Lower lobe of right lung (tissue), 2 donors: ENCODE measurements at regions not wholly inside any gene's neighbourhood (a gene's known extent, or its start where the extent isn't known, plus 50 kb on each side); places are given as distances from the start of the nearest gene placed in this dataset.

Source experiments
- ATAC-seq, 2 donors: fragments of 200-7000 bp; cut with Tn5 transposase; one replicate each; pipeline ENCODE4 v1.9.1; 2020 to 2022; ENCODE audit warnings: mild to moderate bottlenecking in 2 of 2, moderate library complexity in 2 of 2
- DNase-seq: peaks from one replicate; pipeline ENCODE4 v3.0.0-alpha.2; 2020
- H3K27ac ChIP-seq: fragments of 200-600 bp; one replicate; pipeline ENCODE4 v1.8.0; 2022
- H3K27me3 ChIP-seq: fragments of 200-600 bp; one replicate; pipeline ENCODE4 v1.8.0; 2022; ENCODE audit warnings: low read depth
- H3K36me3 ChIP-seq: fragments of 200-600 bp; one replicate; pipeline ENCODE4 v1.8.0; 2022; ENCODE audit warnings: mild to moderate bottlenecking
- H3K4me1 ChIP-seq: fragments of 200-600 bp; one replicate; pipeline ENCODE4 v1.8.0; 2022
- H3K4me3 ChIP-seq: fragments of 200-600 bp; one replicate; pipeline ENCODE4 v1.8.0; 2022; ENCODE audit warnings: mild to moderate bottlenecking
- H3K9me3 ChIP-seq: fragments of 200-600 bp; one replicate; pipeline ENCODE4 v1.8.0; 2022
- intact Hi-C: fragments of 100-400 bp; cut with DNase I; formaldehyde crosslinking; loops from one replicate; pipeline ENCODE4 v1.11.0; 2022
- TF ChIP-seq, protein P1 (sequence below): fragments of 200-600 bp; IDR thresholded peaks from one replicate; pipeline ENCODE4 v1.8.0; 2022; ENCODE audit warnings: antibody characterized with exemption, mild to moderate bottlenecking
- donor health status: DM: no; HTN: yes; CAD: no; lungs with severe emphysema.

DNA sequence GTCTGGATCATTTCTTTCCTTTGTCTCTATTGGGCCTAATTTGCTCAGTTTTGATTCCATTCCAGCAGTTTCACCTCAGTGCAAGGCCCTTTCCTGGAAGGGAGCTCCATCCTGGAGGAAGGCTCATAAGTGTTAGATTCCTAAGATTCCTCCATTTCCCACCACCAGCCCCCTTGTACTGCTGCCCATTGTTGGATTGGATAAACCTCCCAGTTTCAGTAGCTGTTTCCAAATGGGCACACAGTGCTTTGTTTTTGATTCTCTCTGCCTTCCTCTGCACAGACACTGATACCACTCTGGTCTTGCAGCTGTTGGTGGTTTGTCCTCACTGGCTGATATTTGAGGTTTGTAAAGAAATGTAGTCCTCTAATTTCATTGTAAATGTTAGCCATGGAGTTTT, 158.9 kb downstream of the SLC15A5 start:
- Histone ChIP-seq H3K4me1 (no peaks in the 10 kb centered on the region), H3K27me3 (no peaks in the 10 kb centered on the region), H3K9me3 (no peaks in the 10 kb centered on the region), H3K4me3 (no peak overlapping the region), H3K27ac (no peak overlapping the region), H3K36me3 (no peaks in the 10 kb centered on the region)
- TF ChIP-seq, protein P1, sequence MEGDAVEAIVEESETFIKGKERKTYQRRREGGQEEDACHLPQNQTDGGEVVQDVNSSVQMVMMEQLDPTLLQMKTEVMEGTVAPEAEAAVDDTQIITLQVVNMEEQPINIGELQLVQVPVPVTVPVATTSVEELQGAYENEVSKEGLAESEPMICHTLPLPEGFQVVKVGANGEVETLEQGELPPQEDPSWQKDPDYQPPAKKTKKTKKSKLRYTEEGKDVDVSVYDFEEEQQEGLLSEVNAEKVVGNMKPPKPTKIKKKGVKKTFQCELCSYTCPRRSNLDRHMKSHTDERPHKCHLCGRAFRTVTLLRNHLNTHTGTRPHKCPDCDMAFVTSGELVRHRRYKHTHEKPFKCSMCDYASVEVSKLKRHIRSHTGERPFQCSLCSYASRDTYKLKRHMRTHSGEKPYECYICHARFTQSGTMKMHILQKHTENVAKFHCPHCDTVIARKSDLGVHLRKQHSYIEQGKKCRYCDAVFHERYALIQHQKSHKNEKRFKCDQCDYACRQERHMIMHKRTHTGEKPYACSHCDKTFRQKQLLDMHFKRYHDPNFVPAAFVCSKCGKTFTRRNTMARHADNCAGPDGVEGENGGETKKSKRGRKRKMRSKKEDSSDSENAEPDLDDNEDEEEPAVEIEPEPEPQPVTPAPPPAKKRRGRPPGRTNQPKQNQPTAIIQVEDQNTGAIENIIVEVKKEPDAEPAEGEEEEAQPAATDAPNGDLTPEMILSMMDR, result no peak
- ATAC-seq (no peak), DNase-seq (no peak)
- intact Hi-C loops, result no loop called here

DNA sequence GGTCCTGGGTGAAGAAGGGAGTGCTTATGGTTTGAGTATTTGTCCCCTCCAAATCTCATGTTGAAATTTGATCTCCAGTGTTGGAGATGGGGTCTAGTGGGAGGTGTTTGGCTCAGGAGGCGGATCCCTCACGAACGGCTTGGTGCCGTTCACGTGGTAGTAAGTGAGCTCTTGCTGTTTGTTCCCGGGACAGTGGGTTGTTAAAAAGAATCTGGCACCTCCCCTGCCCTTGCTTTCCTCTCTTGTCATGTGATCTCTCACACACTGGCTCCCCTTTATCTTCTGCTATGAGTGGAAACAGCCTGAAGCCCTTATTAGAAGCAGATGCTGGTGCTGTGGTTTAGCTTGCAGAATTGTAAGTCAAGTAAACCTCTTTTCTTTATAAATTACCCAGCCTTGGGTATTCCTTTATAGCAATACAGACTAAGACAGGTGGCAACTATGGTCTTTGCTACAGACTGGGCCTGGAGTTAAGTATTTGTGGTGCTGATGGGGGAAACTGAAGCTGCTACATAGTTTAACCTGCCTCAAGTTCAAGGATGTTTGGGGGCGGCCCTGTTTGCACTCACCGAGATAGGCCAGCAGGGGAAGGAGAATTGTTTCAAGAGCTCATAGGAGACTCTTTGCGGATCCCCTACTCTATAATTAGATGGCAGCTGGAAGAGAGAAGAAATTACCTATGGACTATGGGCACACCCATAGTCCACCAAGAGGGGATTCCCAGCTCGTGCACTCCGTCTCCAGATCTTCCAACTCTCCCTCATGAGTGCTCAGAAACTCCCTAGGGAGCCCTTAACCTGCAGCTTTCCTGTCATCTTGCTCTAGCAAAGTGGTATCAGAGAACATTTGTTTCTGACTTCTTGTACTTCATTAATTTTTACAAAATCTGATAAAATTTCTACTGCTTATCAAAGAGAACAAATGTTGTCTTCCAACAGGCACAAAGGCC, 164.6 kb downstream of the SLC15A5 start:
- Histone ChIP-seq H3K4me1 (peaks cover 5% of the 10 kb centered on the region), H3K27ac (no peak overlapping the region), H3K36me3 (no peaks in the 10 kb centered on the region), H3K9me3 (no peaks in the 10 kb centered on the region), H3K4me3 (no peak overlapping the region), H3K27me3 (no peaks in the 10 kb centered on the region)
- intact Hi-C loops, result no loop called here
- TF ChIP-seq, protein P1, result no peak
- ATAC-seq (peak in 1 of 2 donors; percentile 46), DNase-seq (no peak)

DNA sequence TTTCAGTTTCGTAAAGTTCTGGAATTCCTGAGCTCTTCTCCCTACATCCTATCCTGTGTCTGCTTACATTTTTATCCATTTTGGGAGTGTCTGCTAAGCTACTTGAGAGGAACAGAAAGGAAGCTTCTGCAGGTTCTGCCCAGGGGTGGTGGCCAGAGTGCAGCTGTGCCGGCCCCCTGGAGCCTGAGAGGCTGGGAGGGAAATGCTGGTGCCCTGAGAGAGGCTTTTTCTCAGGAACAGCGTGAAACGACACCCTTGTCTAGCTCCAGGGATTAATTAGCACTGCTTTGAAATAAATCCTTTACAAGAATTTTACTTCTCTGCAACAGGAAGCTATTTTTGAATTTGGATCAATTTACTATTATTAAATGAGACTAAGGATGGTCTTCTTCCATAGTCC, 165.4 kb downstream of the SLC15A5 start:
- H3K27me3 ChIP-seq, result no peaks in the 10 kb centered on the region
- no peaks in the 10 kb centered on the region for H3K9me3 ChIP-seq
- intact Hi-C loops, result no loop called here
- no peak for DNase-seq
- TF ChIP-seq, protein P1, result no peak
- H3K4me1 ChIP-seq, result peaks cover 5% of the 10 kb centered on the region
- ATAC-seq, result peak in 1 of 2 donors; percentile 42
- no peak overlapping the region for H3K27ac ChIP-seq
- no peaks in the 10 kb centered on the region for H3K36me3 ChIP-seq
- no peak overlapping the region for H3K4me3 ChIP-seq

DNA sequence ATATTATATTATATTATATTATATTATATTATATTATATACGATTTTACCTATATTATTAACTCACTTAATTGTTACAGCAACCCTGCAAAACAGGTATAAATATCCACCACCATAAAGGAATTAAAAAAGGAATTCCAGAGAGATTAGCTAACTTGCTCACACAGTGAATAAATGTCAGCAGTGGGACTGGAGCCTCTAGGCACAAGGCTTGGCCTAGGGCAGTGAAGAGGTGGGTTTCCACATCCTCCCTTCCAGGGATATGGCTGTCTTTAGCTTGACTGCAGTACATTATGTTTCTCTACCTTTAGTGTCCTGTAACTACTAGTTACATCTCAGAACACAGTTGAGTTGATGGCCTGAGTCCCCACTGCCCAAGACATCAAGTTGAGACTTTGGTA, 166.9 kb downstream of the SLC15A5 start:
- TF ChIP-seq, protein P1, result no peak
- DNase-seq, result no peak
- peaks cover 5% of the 10 kb centered on the region for H3K4me1 ChIP-seq
- no peaks in the 10 kb centered on the region for H3K9me3 ChIP-seq
- intact Hi-C loops, result no loop called here
- no peaks in the 10 kb centered on the region for H3K36me3 ChIP-seq
- no peak overlapping the region for H3K27ac ChIP-seq
- H3K4me3 ChIP-seq, result no peak overlapping the region
- ATAC-seq, result no peak
- H3K27me3 ChIP-seq, result no peaks in the 10 kb centered on the region

DNA sequence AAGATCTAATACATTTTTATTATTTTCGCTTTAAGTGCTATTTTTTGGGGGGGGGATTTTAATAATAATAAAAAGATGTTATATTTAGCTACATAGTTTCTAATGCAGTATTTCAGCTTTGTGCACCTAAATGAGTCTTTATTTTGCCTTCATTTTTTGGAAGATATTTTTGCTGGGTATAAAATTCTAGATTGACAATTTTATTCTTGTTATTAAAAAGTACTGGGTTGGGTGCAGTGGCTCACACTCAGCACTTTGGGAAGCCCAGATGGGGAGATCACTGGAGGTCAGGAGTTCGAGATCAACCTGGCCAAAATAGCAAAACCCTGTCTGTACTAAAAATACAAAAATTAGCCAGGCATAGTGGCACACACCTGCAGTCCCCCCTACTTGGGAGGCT, 173.6 kb downstream of the SLC15A5 start:
- DNase-seq (no peak), ATAC-seq (no peak)
- TF ChIP-seq, protein P1, result no peak
- H3K4me3 ChIP-seq, result no peak overlapping the region
- peaks cover 14% of the 10 kb centered on the region for H3K9me3 ChIP-seq
- H3K4me1 ChIP-seq, result no peaks in the 10 kb centered on the region
- H3K36me3 ChIP-seq, result no peaks in the 10 kb centered on the region
- no peaks in the 10 kb centered on the region for H3K27me3 ChIP-seq
- no peak overlapping the region for H3K27ac ChIP-seq
- intact Hi-C loops, result no loop called here
